ENCODE measurements at regions not wholly inside any gene's neighbourhood (a gene's known extent, or its start where the extent isn't known, plus 50 kb on each side); places are given as distances from the start of the nearest gene placed in this dataset.

GRCh38 chr22:23389271-23390071 lies 190.6 kb downstream of the IGLL1 start:
- TF ChIP-seq SIN3A (IDR thresholded peaks at IDR 0.05; ENCODE audit: borderline replicate concordance, insufficient read depth, low read length) (no peak), FOXP2 (optimal IDR thresholded peaks at IDR 0.05; ENCODE audit: borderline replicate concordance, extremely low read depth, extremely low read length, insufficient read depth) (no peak), POLR2AphosphoS5 (IDR thresholded peaks at IDR 0.05; ENCODE audit: low read depth, low read length) (no peak), REST (IDR thresholded peaks at IDR 0.05; ENCODE audit: insufficient read depth in 1 of 2, low read depth in 2 of 2, low read length in 2 of 2) (no peak), TAF1 (IDR thresholded peaks at IDR 0.05; ENCODE audit: borderline replicate concordance, insufficient read depth, low read length) (no peak)

- TF ChIP-seq POLR2AphosphoS5 (IDR thresholded peaks at IDR 0.05; ENCODE audit: low read depth, low read length) = no peak
- TF ChIP-seq TAF1 (IDR thresholded peaks at IDR 0.05; ENCODE audit: borderline replicate concordance, insufficient read depth, low read length) = no peak
- TF ChIP-seq SIN3A (IDR thresholded peaks at IDR 0.05; ENCODE audit: borderline replicate concordance, insufficient read depth, low read length) = no peak
- TF ChIP-seq FOXP2 (optimal IDR thresholded peaks at IDR 0.05; ENCODE audit: borderline replicate concordance, extremely low read depth, extremely low read length, insufficient read depth) = no peak
- no peak for TF ChIP-seq REST (IDR thresholded peaks at IDR 0.05; ENCODE audit: insufficient read depth in 1 of 2, low read depth in 2 of 2, low read length in 2 of 2)
Measured at GRCh38 chr22:23388517-23388890, 191.6 kb downstream of the IGLL1 start.

GRCh38 chr22:23387827-23388516 lies 192.1 kb downstream of the IGLL1 start:
- TF ChIP-seq REST (IDR thresholded peaks at IDR 0.05; ENCODE audit: insufficient read depth in 1 of 2, low read depth in 2 of 2, low read length in 2 of 2) (no peak), SIN3A (IDR thresholded peaks at IDR 0.05; ENCODE audit: borderline replicate concordance, insufficient read depth, low read length) (no peak), POLR2AphosphoS5 (IDR thresholded peaks at IDR 0.05; ENCODE audit: low read depth, low read length) (no peak)

- no peak for TF ChIP-seq POLR2AphosphoS5 (IDR thresholded peaks at IDR 0.05; ENCODE audit: low read depth, low read length)
- TF ChIP-seq SIN3A (IDR thresholded peaks at IDR 0.05; ENCODE audit: borderline replicate concordance, insufficient read depth, low read length) = no peak
- no peak for TF ChIP-seq FOXP2 (optimal IDR thresholded peaks at IDR 0.05; ENCODE audit: borderline replicate concordance, extremely low read depth, extremely low read length, insufficient read depth)
- TF ChIP-seq REST (IDR thresholded peaks at IDR 0.05; ENCODE audit: insufficient read depth in 1 of 2, low read depth in 2 of 2, low read length in 2 of 2) = no peak
- no peak for TF ChIP-seq TAF1 (IDR thresholded peaks at IDR 0.05; ENCODE audit: borderline replicate concordance, insufficient read depth, low read length)
Measured at GRCh38 chr22:23386822-23387580, 193.1 kb downstream of the IGLL1 start.

All from PFSK-1 (cell line).